ENCODE measurements at regions not wholly inside any gene's neighbourhood (a gene's known extent, or its start where the extent isn't known, plus 50 kb on each side); places are given as distances from the start of the nearest gene placed in this dataset.

GRCh38 chr6:165985806-165986299, 181.8 kb downstream of the TBXT start:
- DNase-seq, result no peak

DNA sequence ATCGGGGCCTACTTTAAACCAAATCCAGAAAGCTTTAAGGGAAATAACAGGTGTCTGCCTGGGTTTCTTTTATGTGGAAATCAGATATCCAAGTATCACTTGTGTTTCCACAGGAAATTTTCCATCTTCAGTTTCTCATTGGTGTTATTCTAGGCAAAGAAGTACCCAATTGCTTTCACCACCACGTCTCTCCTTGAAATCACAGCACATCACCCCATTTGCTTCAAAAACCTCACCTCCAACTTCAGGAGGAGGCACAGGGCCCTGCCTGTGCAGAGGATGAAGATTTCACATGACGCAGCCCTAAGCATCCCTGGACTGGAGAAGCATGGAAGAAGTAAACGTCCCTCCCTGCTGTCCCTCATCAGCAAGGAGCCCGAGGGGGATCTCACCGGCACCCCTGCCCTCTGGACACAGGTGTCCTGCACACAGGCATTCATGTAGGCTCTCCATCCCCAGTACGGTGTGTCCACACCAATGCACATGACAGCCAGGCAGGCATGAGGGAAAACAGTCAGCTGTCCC, 182.3 kb downstream of the TBXT start:
- no peak for DNase-seq

DNA sequence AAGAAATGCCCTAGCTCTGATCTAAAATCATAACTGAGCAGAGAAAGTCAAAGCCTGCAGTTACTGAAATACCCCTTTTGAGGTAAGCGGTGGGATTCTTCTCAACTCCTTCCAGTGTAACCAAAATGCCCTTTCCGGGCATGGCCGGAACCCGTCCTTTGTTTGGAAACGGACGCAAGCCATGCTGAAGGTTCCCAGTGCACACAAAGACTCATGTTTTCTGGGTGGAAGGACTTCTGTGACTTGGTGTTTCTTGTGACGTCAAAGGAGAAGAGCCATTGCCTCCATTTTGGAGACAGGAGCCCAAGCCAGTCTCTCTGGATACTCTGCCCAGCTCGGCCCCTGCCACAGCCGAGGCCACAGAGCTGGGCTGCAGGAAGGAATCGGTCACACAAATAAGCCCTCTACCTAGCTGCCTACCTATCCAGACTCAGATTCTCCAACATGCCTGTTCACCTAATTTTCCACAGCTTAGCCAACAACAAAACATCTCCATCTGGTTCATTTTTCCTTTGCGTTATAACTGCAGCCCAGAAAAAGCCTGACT, 182.8 kb downstream of the TBXT start:
- no peak for DNase-seq

- no peak for DNase-seq
Observed at GRCh38 chr6:165983112-165984072, 184.3 kb downstream of the TBXT start.

DNA sequence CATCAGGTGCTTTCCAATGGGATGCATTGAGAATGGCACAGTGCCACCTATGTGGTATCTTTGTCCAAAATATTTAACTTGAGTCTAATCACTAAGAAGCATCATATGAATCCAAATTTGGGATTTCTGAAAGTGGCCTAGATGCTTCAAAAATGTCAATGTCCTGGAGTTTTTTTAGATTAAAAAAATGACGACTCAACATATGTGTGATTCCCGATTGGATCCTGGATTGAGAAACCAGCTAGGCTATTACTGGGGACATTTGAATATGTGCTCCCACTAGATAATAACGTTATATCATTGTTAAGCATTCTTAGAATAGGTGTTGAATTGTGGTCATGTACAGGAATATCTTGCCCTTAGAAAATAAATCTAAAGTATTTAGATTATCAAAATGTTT, 189.2 kb downstream of the TBXT start:
- no peak for DNase-seq

- no peak for DNase-seq
Observed at GRCh38 chr6:165976684-165977083, 191.0 kb downstream of the TBXT start.

GRCh38 chr6:165974817-165975216, 192.8 kb downstream of the TBXT start:
- no peak for DNase-seq

DNA sequence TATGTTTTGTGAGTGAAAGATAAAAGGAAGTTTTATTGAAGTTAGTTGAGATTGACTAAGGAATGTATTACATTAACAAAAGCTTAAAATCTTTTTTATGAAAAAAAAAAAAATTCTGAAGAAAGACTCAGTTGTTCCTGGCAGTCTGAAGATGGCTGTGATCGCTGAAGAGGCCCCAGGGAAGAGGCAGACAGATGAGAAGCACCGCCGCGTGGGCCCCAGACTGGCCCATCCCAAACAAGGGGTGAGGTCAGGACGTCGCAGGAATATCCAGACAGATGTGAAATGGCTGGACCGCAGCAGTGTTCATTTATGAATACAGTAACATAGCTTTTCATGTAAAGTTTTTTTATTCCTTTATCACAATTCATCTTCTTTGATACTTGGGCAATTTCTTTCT, 194.2 kb downstream of the TBXT start:
- no peak for DNase-seq

DNA sequence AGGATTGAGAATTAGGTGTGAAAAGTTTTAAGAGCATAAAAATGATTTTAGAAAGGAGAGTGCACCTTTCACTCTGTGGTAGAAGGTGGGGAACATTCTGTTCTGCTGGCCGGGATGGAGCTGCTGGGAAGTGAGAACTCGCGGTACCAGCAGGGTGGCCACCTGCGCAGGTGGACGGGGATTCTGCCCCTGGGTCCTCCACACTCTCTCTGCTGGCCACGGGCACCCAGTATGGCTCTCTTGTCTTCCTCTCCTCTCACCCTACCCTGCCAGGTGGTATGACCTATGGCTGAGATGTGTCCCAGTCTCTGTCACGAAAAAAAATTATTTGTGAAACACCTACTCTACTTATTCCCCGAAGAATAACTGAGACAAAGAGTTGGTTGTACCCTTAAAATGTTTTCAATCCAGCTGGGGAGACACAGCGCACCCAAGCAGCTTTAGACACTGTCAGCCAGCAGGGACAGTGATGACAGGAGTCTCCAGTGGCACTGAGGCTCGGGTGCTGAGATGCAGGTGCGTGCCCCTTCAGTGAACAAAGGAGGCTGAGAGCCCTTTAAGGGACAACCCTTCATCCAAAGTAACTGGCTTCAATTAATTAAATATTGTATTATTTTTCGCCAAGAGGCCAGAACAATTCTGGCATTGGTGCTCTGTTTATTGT, 195.4 kb downstream of the TBXT start:
- DNase-seq, result no peak

GRCh38 chr6:165971202-165971601, 196.4 kb downstream of the TBXT start:
- no peak for DNase-seq

GRCh38 chr6:165970001-165970400, 197.7 kb downstream of the TBXT start:
- no peak for DNase-seq

GRCh38 chr6:165969184-165969583, 198.5 kb downstream of the TBXT start:
- DNase-seq, result no peak

- DNase-seq, result no peak
Observed at GRCh38 chr6:165968408-165968807, 199.2 kb downstream of the TBXT start.

GRCh38 chr6:165967810-165968407, 199.7 kb downstream of the TBXT start:
- DNase-seq, result no peak

GRCh38 chr6:165963750-165964149, 203.9 kb downstream of the TBXT start:
- no peak for DNase-seq

- no peak for DNase-seq
Observed at GRCh38 chr6:165962366-165962765, 205.3 kb downstream of the TBXT start.

GRCh38 chr6:165961233-165961632, 206.4 kb downstream of the TBXT start:
- DNase-seq, result no peak

DNA sequence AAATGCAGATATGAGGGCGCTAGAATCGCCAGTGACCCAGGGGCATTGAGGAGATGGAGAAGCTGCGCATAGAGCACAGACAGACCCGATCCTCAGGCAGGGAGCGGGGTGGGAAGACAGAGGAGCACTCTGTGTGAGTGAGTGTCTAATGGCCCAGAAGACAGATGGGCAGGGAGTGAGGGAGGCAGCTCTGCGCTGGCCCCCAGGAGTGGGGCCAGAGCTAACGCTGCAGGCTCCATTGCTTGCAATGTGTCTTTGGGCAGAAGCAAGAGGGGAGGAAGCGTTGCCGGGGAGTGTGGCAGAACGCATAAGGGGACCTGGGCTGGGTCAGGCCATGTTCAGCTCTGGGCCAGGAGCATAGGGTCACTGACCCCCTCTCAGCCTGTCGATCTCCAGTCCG, 207.0 kb downstream of the TBXT start:
- no peak for DNase-seq

GRCh38 chr6:165959627-165960026, 208.0 kb downstream of the TBXT start:
- no peak for DNase-seq

- DNase-seq, result no peak
Observed at GRCh38 chr6:165956874-165957273, 210.8 kb downstream of the TBXT start.

- DNase-seq, result no peak
Observed at GRCh38 chr6:165952514-165952913, 215.1 kb downstream of the TBXT start.

DNA sequence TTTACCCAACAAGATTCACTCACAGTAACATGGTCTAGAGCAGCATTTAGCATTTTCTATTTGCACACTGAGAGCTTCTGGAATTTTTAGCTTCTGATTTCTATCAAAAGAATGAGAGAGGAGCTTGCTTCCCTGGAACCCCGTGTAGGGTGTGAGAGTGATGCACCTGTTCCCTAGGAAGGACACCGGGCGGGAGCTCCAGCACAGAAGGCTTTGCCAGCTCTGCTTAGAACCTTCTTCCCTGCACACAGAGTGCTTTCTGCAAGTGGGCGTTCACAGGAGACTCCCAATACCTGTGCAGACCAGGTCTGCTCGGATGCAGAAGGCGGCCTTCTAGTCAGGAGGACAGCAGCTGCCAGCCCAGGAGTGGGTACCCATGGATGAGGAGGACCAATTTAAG, 217.3 kb downstream of the TBXT start:
- DNase-seq, result no peak

DNA sequence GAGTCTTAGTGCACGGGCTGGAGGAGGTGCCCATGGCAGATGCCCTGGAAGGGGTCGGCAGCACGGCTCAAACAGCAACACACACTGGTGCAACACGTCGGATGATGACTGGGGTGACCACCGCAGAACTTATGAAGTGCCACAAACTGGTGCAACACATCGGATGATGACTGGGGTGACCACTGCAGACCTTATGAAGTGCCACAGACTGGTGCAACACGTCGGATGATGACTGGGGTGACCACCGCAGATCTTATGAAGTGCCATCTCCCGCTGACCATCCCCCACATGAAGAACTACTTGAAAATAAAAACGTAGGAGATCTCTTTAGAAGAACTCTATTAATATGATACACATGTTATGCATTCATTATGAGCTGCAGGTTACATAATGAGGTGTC, 218.3 kb downstream of the TBXT start:
- DNase-seq, result no peak
